Renal pelvis (tissue), 1 donor: ENCODE measurements at regions not wholly inside any gene's neighbourhood (a gene's known extent, or its start where the extent isn't known, plus 50 kb on each side); places are given as distances from the start of the nearest gene placed in this dataset.

Source experiments
- DNase-seq: peaks from one replicate; pipeline ENCODE4 v3.0.0-alpha.2; 2013

DNA sequence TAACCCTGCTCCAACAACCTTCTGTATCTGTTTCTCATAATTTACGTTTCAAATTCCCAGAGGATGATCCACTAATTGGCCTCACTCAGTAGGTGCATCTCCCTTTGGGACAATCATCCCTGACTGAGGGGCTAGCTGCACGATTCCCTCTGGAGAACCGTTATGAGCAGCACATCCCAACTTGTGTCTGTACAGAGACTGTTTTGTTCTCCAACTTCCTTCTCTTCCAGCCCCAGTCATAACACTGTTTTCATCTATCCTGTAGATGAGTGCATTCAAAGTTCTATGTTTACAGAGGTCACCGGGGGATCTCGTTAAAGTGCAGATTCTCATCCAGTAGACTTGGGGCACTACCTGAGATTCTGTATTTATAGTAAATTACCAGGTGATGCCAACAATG is 187.2 kb downstream of the REEP3 start:
- no peak for DNase-seq

GRCh38 chr10:63710703-63711102 is 189.5 kb downstream of the REEP3 start:
- no peak for DNase-seq

DNA sequence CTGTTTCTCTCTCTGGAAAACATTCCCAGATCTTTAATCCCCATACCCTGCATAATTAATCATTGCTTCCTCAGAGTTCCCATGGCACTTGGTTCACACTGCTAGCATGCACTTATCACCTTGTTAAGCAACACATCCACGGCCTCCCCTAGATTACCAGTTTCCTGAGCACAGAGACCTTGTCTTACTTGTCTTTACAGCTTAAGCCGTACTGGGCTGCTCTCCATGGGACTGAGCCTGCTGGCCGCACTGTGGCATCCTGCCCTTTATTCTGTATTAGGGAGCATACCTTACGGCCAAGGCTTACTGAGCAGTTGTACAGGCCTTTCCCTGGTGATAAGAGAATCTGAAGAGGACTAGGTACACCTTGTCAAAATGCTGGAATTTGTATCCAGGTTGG is 190.2 kb downstream of the REEP3 start:
- DNase-seq = no peak

GRCh38 chr10:63711867-63712716 is 190.9 kb downstream of the REEP3 start:
- no peak for DNase-seq

- no peak for DNase-seq
Observed at GRCh38 chr10:63712717-63713115, 191.5 kb downstream of the REEP3 start.

DNA sequence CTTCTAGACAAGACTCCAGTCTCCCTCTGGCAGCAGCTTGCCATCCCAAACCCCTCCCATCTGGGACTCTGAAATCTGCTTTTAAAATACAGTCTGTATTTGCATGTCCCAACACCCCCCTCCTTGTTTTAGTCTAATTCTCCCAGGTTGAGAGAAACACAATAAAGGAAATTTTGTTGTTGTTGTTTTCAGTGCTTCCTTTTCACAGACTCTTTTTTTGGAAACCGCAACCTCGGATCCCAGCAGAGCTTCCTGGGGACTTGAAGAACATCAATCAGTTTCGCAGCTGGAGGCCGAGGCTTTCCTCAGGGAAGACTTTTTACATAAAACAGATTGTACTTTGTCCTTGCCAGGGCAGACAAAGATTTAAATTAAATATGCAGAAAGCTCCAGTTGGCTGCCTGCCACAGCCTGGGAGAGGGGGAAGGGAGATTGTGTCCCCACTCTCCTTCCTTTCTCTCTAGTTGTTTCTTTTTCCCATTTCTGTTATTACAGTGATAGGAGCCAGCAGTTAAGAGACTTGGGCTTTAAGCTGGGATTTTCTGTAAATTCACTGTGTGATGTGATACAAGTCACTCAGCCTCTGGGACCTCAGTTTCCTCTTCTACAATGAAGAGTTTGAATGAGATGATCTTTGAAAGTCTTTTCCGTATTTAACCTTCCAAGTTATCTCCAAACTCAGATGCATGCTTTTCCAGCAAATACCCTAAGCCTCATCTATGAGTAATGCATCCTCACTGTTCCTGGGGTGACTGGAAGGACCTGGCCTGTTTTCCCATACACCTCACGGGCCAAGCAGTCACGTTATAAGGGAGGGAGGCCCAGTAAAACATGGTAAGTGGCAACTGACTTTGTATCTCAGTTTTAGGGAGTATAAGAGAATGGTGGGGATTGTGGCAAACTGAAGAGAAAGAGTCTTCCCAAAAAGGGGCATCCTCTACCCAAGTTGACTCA is 192.3 kb downstream of the REEP3 start:
- peak; percentile 91 for DNase-seq

GRCh38 chr10:63716016-63716580 is 194.9 kb downstream of the REEP3 start:
- DNase-seq = no peak

DNA sequence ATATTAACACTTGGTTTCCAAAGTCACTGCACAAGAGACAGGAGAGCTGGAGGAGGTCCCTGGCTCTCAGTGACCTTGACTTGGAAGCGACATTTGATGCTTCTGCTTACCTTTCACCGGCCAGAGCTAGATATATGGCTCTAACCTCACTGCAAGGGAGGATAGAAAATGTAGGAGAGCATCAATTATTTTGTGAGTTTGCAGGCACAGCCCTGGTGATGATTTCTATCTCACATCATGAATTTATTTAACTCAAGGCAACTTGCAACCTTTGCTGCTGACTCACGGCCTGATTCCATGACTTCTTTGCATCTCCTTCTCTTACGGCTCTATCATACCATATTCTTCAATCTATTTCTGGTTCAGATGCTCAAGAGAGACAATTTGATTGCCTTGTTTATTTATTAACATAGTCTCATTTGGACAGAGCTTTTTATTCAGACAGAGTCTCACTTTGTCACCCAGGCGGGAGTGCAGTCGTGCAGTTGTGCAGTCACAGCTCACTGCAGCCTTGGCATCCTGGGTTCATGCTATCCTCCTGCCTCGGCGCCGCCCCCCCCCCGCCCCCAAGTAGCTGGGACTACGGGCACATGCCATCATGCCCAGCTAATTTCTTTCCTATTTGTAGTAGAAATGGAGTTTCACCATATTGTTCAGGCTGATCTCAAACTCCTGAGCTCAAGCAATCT is 196.0 kb downstream of the REEP3 start:
- DNase-seq = peak; percentile 80

- no peak for DNase-seq
Observed at GRCh38 chr10:63718006-63718405, 196.8 kb downstream of the REEP3 start.

DNA sequence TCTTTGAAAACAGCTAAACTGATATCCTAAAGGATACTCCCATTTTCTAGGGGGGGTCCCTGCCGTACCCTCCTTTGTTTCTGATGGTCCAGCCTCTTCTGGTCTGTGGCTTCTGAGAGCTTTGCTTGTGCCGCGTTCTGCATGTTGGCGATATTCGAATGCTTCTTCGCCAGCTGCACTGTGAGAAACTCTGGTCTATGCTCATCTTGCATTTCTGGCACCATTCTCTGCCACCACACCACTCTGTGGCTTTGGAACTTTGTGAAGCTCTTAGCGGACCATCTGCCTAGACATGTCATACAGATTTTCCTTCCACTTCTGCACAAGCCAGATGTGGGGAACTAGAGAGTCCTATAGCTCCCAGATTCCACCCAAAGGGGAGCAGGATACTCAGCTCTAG is 197.2 kb downstream of the REEP3 start:
- DNase-seq = no peak

DNA sequence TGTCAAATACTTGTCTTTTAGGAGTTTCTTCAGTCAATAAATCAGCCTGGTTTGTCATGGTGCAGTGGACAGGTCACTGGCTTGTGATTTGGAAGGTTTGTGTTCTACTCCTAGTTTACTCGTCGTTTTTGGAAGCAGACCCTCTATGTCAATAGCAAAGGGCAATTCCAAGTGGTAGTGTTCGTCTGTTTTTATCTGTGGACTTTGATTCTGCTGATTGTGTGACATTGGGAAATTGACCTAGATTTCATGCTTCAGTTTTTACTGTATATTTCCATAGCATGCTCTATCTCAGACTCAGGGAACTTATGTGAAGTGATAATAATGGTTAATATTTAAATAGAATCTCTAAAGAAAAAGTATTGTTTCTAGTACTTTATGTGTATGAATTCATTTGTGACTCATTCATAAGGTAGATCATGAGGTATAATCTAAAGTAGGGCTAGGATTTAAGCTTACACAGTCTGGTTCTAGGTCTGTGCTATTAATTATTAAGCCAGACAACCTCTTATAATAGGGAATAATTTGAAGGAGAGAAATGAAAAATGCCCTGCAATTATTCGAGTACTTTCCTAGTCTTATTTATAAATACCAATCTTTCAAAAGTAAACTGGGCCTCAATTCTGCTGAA is 198.1 kb downstream of the REEP3 start:
- DNase-seq = no peak

- DNase-seq = no peak
Observed at GRCh38 chr10:63720072-63720537, 198.9 kb downstream of the REEP3 start.

- DNase-seq = no peak
Observed at GRCh38 chr10:63720676-63721075, 199.5 kb downstream of the REEP3 start.

- no peak for DNase-seq
Observed at GRCh38 chr10:63722537-63722936, 201.3 kb downstream of the REEP3 start.

- no peak for DNase-seq
Observed at GRCh38 chr10:63723320-63723719, 202.1 kb downstream of the REEP3 start.

DNA sequence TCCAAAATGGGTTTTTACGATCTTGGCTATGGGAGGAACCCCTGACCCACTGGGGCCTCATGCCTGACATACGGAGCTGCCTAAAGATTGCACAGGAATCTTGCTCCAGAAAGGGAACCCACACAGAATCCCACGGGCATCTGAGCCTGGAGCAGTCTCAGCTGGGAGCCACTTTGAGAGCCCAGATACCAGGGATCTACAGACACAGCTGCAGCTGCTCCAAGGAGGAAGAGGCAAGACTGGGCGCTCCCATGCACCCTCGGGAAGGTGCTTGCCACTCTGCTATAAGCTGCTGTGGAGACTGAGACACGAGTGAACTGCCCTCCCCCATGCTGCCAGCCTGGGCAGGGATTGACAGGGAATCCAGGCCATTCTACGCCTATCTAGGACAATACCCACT is 202.5 kb downstream of the REEP3 start:
- no peak for DNase-seq

DNA sequence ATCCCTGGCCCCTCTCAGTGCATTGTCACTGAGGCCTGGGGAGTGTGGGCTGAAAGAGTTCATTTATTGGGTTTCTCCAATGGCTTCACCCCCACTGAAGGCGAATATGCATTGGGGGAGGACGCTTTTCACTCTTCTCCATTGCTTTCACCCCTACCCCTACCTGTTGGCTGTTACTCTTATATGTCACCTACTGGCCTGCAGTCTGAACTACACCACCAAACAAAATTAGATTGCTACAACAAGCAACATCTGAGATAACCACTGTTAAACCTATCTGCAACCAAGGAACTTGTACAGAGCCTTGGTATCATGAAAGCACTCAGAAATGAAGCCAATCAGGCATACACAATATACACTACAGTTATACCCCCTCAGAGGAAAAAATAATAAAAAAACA is 203.7 kb downstream of the REEP3 start:
- DNase-seq = no peak

DNA sequence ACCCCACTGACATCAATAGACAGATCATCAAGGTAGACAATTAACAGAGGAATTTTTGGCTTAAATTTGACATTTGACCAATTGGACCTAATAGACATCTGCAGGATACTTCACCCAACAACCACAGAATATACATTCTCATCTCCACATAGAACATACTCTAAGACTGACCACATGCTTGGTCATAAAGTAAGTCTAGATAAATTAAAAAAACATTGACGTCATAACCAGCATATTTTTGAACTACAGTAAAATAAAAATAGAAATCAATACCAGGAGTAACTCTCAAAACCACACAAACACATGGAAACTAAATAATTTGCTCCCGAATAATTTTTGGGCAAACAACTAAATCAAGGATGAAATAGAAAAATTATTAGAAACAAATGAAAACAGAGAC is 205.7 kb downstream of the REEP3 start:
- no peak for DNase-seq

DNA sequence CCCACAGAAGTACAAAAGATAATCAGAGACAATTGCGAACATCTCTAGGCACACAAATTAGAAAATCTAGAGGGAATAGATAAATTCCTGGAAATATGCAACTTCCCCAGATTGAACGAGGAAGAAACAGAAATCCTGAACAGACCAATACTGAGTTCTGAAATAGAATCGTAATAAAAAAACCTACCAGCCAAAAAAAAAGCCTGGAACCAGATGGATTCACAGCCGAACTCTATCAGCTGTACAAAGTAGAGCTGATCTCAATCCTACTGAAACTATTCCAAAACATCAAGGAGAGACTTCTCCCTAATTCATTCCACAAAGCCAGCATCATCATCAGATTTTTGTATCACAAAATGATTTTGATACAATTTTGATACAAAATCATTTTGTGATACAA is 206.4 kb downstream of the REEP3 start:
- no peak for DNase-seq

GRCh38 chr10:63735305-63735704 is 214.1 kb downstream of the REEP3 start:
- DNase-seq = no peak

DNA sequence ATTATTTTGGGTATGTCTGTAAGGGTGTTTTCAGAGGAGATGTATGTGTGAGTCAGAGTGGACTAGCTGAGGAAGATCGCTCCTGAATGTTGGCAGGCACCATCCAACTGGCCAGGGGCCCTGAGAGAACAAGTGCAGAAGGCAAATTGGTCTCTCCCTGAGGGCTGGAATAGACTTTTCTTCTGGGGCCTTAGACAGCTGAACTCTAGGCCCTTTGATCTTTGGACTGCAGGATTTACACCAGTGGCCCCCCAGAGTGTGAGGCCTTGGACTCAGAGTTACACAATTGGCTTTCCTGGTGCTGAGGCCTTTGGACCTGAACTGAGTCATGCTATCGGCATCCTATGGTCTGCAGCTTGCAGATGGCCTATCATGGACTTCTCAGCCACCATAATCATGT is 217.2 kb downstream of the REEP3 start:
- no peak for DNase-seq
